Nephron (organoid): ENCODE measurements at regions not wholly inside any gene's neighbourhood (a gene's known extent, or its start where the extent isn't known, plus 50 kb on each side); places are given as distances from the start of the nearest gene placed in this dataset.
"Not testable (repeated sequence)": the region's sequence is repeated elsewhere in the genome, so short reads cannot be mapped to it uniquely, and the experiment has no call there.

Source experiments
- H3K27ac Mint-ChIP-seq, 3 experiments: 2 replicates each; pipeline ENCODE4 v1.8.0; 2020; ENCODE audit warnings: mixed read lengths in 3 of 3, mild to moderate bottlenecking in 2 of 3, moderate library complexity in 1 of 3
- H3K27me3 Mint-ChIP-seq: 2 replicates; pipeline ENCODE4 v1.8.0; 2021; ENCODE audit warnings: low read depth, mild to moderate bottlenecking, moderate library complexity, mixed read lengths
- H3K36me3 Mint-ChIP-seq: 2 replicates; pipeline ENCODE4 v1.8.0; 2020; ENCODE audit warnings: low read depth, mixed read lengths
- H3K4me1 Mint-ChIP-seq: 2 replicates; pipeline ENCODE4 v1.8.0; 2020; ENCODE audit warnings: mixed read lengths
- H3K4me3 Mint-ChIP-seq, 3 experiments: 2 replicates each; pipeline ENCODE4 v1.8.0; 2020; ENCODE audit warnings: mild to moderate bottlenecking in 3 of 3, mixed read lengths in 3 of 3, moderate library complexity in 2 of 3
- H3K9me3 Mint-ChIP-seq: 2 replicates; pipeline ENCODE4 v1.8.0; 2020; ENCODE audit warnings: mixed read lengths
- TF ChIP-seq, protein P1 (sequence below), 3 experiments: fragments of 200-600 bp; sonication (generic); IDR thresholded peaks; one replicate each; pipeline ENCODE4 v1.5.0; 2021; ENCODE audit warnings: antibody characterized with exemption in 3 of 3; ENCODE audit not compliant: unreplicated experiment in 3 of 3

DNA sequence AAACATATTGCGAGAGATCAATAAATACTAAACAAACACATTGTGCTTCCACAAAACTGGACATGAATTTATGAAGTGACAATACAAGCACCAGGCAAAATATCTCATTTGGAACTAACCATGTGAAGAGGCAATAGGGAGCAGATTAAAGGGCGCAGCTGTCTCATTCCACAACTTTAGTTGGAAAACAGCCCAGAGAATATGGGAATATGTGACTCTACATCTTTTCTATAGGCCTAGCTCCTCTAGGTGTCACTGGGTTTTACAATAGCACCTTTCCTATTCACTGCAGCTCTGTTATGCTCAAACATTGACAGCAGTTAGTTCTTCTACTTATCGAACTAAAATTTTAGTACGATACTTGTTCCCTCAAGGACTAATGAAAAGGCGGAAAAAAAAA is 866.3 kb upstream of the GBE1 start:
- TF ChIP-seq, protein P1, sequence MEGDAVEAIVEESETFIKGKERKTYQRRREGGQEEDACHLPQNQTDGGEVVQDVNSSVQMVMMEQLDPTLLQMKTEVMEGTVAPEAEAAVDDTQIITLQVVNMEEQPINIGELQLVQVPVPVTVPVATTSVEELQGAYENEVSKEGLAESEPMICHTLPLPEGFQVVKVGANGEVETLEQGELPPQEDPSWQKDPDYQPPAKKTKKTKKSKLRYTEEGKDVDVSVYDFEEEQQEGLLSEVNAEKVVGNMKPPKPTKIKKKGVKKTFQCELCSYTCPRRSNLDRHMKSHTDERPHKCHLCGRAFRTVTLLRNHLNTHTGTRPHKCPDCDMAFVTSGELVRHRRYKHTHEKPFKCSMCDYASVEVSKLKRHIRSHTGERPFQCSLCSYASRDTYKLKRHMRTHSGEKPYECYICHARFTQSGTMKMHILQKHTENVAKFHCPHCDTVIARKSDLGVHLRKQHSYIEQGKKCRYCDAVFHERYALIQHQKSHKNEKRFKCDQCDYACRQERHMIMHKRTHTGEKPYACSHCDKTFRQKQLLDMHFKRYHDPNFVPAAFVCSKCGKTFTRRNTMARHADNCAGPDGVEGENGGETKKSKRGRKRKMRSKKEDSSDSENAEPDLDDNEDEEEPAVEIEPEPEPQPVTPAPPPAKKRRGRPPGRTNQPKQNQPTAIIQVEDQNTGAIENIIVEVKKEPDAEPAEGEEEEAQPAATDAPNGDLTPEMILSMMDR (IDR thresholded peaks at IDR 0.05; ENCODE audit: unreplicated experiment in 3 of 3) = no peak
- no peaks in the 10 kb centered on the region for H3K27me3 Mint-ChIP-seq
- peaks cover 6% of the 10 kb centered on the region for H3K9me3 Mint-ChIP-seq
- no peaks in the 10 kb centered on the region for H3K36me3 Mint-ChIP-seq
- no peak overlapping the region for H3K27ac Mint-ChIP-seq
- no peak overlapping the region for H3K4me3 Mint-ChIP-seq
- no peaks in the 10 kb centered on the region for H3K4me1 Mint-ChIP-seq

DNA sequence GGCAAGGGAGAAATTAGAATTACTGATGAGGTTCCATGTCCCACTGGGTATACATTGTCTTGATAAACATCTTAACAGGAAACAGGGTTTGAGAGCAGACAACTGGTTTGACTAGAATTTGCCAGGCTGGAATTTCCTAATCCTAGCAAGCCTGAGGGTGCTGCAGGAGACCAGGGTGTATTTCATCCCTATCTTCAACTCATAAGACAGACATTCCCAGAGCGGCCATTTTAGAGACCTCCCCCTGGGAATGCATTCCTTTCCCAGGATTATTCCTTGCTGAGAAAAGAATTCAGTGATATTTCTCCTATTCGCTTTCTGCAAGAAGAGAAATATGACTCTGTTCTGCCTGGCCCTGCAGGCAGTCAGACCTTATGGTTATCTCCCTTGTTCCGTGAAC is 859.3 kb upstream of the GBE1 start:
- not testable (repeated sequence) for H3K4me1 Mint-ChIP-seq, H3K4me3 Mint-ChIP-seq, H3K27ac Mint-ChIP-seq, H3K27me3 Mint-ChIP-seq, H3K36me3 Mint-ChIP-seq
- H3K9me3 Mint-ChIP-seq = peaks cover 18% of the 10 kb centered on the region

DNA sequence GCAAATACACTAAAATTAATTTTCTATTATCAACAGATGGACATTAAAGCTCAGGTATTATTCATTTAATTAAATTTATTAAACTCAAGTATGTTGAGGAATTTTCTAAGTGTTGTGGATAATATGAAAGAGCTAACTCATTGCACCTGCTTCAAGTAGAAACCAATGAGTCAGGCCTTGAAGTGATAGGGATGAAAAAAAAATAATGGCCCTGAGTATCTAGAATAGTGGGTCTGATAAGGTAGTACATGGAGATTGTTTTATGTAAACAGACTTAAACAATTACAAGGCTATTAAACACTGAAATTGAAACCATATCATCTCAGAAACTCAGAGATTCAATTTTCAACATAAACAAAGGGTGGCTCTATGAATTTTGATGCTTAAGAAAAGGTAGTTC is 857.1 kb upstream of the GBE1 start:
- Mint-ChIP-seq H3K27ac (no peak overlapping the region), H3K27me3 (no peaks in the 10 kb centered on the region), H3K4me3 (no peak overlapping the region), H3K9me3 (peaks cover 15% of the 10 kb centered on the region), H3K4me1 (no peaks in the 10 kb centered on the region), H3K36me3 (no peaks in the 10 kb centered on the region)
- TF ChIP-seq, protein P1 (IDR thresholded peaks at IDR 0.05; ENCODE audit: unreplicated experiment in 3 of 3) = no peak

DNA sequence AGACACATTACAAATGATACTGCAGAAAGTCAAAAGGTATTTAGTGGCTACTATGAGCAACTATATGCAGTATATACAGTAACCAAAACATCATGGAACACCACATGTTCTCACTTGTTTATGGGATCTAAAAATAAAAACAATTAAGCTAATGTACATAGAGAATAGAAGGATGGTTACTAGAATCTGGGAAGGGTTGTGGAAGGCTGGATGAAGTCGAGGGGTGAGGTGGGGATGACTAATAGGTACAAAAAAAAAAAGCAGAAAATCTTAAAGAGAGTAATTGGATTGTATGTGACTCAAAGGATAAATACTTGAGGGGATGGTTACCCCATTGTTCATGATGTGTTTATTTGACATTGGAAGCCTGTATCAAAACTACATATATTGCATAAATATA is 848.8 kb upstream of the GBE1 start:
- Mint-ChIP-seq H3K4me3 (no peak overlapping the region), H3K9me3 (peaks cover 4% of the 10 kb centered on the region), H3K27me3 (no peaks in the 10 kb centered on the region), H3K27ac (no peak overlapping the region), H3K36me3 (no peaks in the 10 kb centered on the region), H3K4me1 (no peaks in the 10 kb centered on the region)
- TF ChIP-seq, protein P1 (IDR thresholded peaks at IDR 0.05; ENCODE audit: unreplicated experiment in 3 of 3) = no peak

DNA sequence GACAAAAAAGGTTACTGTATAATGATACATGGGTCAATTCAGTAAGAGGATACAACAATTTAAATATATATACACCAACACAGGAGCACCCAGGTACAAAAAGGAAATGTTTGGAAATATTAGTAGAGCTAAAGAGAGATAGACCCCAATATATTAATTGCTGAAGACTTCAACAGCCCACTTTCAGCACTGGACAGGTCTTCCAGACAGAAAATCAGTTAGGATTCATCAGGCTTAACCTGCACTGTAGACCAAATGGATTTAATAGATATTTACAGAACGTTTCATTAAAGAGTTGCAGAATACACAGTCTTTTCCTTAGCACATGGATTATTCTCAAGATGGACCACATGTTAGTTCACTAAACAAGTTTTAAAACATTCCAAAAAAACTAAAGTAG is 845.9 kb upstream of the GBE1 start:
- H3K36me3 Mint-ChIP-seq = no peaks in the 10 kb centered on the region
- H3K9me3 Mint-ChIP-seq = peaks cover 4% of the 10 kb centered on the region
- H3K27ac Mint-ChIP-seq = no peak overlapping the region
- TF ChIP-seq, protein P1 (IDR thresholded peaks at IDR 0.05; ENCODE audit: unreplicated experiment in 3 of 3) = no peak
- no peak overlapping the region for H3K4me3 Mint-ChIP-seq
- no peaks in the 10 kb centered on the region for H3K4me1 Mint-ChIP-seq
- H3K27me3 Mint-ChIP-seq = no peaks in the 10 kb centered on the region

DNA sequence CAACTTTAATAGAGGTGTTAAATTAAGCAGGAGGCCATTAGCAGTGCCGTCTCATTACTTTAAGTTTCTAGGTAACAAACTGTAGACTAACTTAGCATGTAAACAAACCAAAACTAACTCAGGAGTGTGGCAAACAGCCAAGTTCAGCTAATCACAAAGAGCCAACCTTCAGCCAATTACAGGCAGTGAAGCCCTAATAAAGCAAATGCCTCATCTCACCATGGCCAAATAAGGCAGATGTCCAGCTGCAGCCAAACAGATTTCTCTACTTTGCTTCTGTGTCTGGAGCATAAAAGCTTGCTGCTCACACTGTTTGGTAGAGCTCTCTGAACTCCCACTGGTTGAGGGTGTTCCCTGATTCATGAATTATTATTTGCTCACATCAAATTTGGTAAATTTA is 835.4 kb upstream of the GBE1 start:
- no peak overlapping the region for H3K4me3 Mint-ChIP-seq
- no peaks in the 10 kb centered on the region for H3K36me3 Mint-ChIP-seq
- no peaks in the 10 kb centered on the region for H3K27me3 Mint-ChIP-seq
- H3K27ac Mint-ChIP-seq = no peak overlapping the region
- TF ChIP-seq, protein P1 (IDR thresholded peaks at IDR 0.05; ENCODE audit: unreplicated experiment in 3 of 3) = no peak
- no peaks in the 10 kb centered on the region for H3K4me1 Mint-ChIP-seq
- peaks cover 15% of the 10 kb centered on the region for H3K9me3 Mint-ChIP-seq
